MM.1S (cell line): ENCODE measurements at regions not wholly inside any gene's neighbourhood (a gene's known extent, or its start where the extent isn't known, plus 50 kb on each side); places are given as distances from the start of the nearest gene placed in this dataset.

Experiments used
- EZH2 ChIP-seq: fragments of 300-600 bp; sonication (generic); optimal IDR thresholded peaks from 2 replicates; pipeline ENCODE3; 2017; ENCODE audit warnings: low read depth, mild to moderate bottlenecking, antibody characterized with exemption, low read length, mixed read lengths
- EZH2phosphoT487 ChIP-seq: fragments of 300-600 bp; sonication (generic); IDR thresholded peaks from 2 replicates; pipeline ENCODE4 v1.6.1; 2018; ENCODE audit warnings: antibody characterized with exemption, low read length
- TF ChIP-seq, protein P1 (sequence below): fragments of 300-600 bp; sonication (generic); IDR thresholded peaks from 2 replicates; pipeline ENCODE4 v1.5.1; 2016; ENCODE audit warnings: antibody characterized with exemption, low read length, mixed read lengths

DNA sequence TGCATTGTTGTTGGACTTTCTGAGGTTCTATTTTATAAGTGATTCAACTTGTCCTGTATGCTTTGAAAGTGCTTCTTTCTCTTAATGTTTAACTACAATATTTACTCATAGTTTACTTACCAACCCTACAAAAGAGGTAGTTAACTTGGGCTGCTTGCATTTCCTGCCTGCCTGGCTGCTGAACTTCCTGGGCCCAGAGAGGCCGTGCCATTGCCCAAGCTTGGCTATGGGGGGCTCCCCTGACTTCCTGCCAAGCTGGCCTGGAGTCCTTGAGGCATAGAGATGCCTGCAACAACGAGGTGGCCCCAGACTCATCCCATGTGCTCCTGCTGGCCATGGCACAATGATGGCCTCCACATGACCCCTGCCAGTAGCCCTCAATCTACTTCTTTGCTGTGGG lies 361.6 kb upstream of the PLD5 start:
- TF ChIP-seq, protein P1, sequence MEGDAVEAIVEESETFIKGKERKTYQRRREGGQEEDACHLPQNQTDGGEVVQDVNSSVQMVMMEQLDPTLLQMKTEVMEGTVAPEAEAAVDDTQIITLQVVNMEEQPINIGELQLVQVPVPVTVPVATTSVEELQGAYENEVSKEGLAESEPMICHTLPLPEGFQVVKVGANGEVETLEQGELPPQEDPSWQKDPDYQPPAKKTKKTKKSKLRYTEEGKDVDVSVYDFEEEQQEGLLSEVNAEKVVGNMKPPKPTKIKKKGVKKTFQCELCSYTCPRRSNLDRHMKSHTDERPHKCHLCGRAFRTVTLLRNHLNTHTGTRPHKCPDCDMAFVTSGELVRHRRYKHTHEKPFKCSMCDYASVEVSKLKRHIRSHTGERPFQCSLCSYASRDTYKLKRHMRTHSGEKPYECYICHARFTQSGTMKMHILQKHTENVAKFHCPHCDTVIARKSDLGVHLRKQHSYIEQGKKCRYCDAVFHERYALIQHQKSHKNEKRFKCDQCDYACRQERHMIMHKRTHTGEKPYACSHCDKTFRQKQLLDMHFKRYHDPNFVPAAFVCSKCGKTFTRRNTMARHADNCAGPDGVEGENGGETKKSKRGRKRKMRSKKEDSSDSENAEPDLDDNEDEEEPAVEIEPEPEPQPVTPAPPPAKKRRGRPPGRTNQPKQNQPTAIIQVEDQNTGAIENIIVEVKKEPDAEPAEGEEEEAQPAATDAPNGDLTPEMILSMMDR = no peak
- TF ChIP-seq EZH2 (no peak), EZH2phosphoT487 (no peak)
